Esophagus (tissue), 2 donors: ENCODE measurements at regions not wholly inside any gene's neighbourhood (a gene's known extent, or its start where the extent isn't known, plus 50 kb on each side); places are given as distances from the start of the nearest gene placed in this dataset.

Source experiments
- H3K27ac ChIP-seq, 2 donors: one replicate each; pipeline ENCODE4 v1.5.1; 2013; ENCODE audit warnings: low read depth in 2 of 2, mild to moderate bottlenecking in 2 of 2, inconsistent platforms in 1 of 2, low read length in 1 of 2, moderate library complexity in 1 of 2
- H3K27me3 ChIP-seq, 2 donors: one replicate each; pipeline ENCODE4 v1.6.1; 2013; ENCODE audit warnings: low read length in 2 of 2, control low read depth in 1 of 2, mild to moderate bottlenecking in 1 of 2; ENCODE audit not compliant: insufficient read depth in 2 of 2, control insufficient read depth in 1 of 2
- H3K36me3 ChIP-seq, 2 donors: one replicate each; pipeline ENCODE4 v1.6.1; 2013; ENCODE audit warnings: low read length in 1 of 2; ENCODE audit not compliant: control insufficient read depth in 2 of 2, insufficient read depth in 2 of 2
- H3K4me1 ChIP-seq, 2 donors: one replicate each; pipeline ENCODE4 v1.6.1; 2013; ENCODE audit warnings: low read length in 1 of 2; ENCODE audit not compliant: control insufficient read depth in 2 of 2, insufficient read depth in 2 of 2
- H3K4me3 ChIP-seq, 2 donors: one replicate each; pipeline ENCODE4 v1.5.1; 2013; ENCODE audit warnings: low read length in 2 of 2, mild to moderate bottlenecking in 2 of 2, low read depth in 1 of 2, moderate library complexity in 1 of 2
- H3K9me3 ChIP-seq, 2 donors: one replicate each; pipeline ENCODE4 v1.6.1; 2013; ENCODE audit warnings: mild to moderate bottlenecking in 2 of 2, low read depth in 1 of 2, low read length in 1 of 2, moderate library complexity in 1 of 2; ENCODE audit not compliant: control insufficient read depth in 2 of 2, insufficient read depth in 1 of 2
- WGBS, 2 donors: extraction: QIAGEN DNeasy Blood & Tissue Kit; methylation state at CpG; one replicate each; pipeline ENCODE4 v1.1.7; 2013; 5-methylcytosine and 5-hydroxymethylcytosine counted together
- donor health status: healthy with polysubstance abuse.
- donor health status: Bipolar disorder and iron deficiency.

DNA sequence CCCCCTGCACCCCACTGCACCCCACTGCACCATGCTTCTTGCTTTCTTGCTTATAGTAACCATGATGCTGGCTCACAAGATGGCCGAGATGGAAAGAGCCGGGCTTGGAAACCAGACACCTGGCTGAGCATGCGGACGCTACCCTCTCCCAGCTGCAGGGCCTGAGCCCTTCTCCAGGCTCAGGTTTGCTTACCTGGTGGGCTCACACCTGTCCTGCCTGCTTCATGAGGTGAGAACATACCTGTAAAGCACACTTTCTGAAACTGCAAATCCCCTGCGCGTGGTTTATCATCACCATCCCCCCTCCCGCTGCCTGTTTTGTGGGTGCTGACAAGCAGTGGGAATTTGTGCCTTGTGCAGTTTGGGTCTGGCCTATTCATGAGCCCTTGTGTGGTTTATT, 302.7 kb downstream of the GLRX3 start:
- Histone ChIP-seq H3K4me3 (no peak overlapping the region), H3K4me1 (no peaks in the 10 kb centered on the region), H3K27me3 (no peaks in the 10 kb centered on the region), H3K36me3 (no peaks in the 10 kb centered on the region), H3K27ac (no peak overlapping the region), H3K9me3 (peaks cover 3 to 11% of the 10 kb centered on the region in 2 donors)
- 75 to 86% methylated on average over 7 of the region's 7 CpGs for WGBS, 2 donors

- Histone ChIP-seq H3K27me3 (no peaks in the 10 kb centered on the region), H3K27ac (no peak overlapping the region), H3K36me3 (no peaks in the 10 kb centered on the region), H3K9me3 (peaks cover 3 to 11% of the 10 kb centered on the region in 2 donors), H3K4me1 (no peaks in the 10 kb centered on the region), H3K4me3 (no peak overlapping the region)
- WGBS, 2 donors, result 60 to 76% methylated on average over 6 of the region's 6 CpGs
Observed at GRCh38 chr10:130439766-130440165, 303.6 kb downstream of the GLRX3 start.

- no peak overlapping the region for H3K27ac ChIP-seq
- H3K36me3 ChIP-seq, result no peaks in the 10 kb centered on the region
- 86 to 89% methylated on average over 5 of the region's 5 CpGs for WGBS, 2 donors
- peaks cover 3 to 11% of the 10 kb centered on the region in 2 donors for H3K9me3 ChIP-seq
- no peaks in the 10 kb centered on the region for H3K4me1 ChIP-seq
- H3K27me3 ChIP-seq, result no peaks in the 10 kb centered on the region
- no peak overlapping the region for H3K4me3 ChIP-seq
Observed at GRCh38 chr10:130440494-130440893, 304.3 kb downstream of the GLRX3 start.

DNA sequence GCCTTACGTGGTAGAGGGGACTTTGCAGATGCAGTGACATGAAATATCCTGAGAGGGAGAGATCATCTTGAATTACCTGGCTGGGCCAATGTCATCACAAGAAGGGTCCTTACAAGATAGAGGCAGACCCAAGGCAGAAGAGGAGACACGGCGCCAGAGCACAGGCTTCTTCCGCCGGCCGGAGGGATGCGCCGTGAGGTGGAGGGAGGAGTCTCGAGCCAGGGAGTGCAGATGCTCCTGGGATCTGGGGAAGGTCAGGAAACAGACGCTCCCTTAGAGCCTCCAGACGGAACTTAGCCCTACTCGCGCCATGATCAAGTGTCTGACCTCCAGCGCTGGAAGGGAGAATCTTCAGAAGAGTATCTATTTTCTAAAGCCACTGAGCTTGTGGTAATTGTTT, 304.8 kb downstream of the GLRX3 start:
- Histone ChIP-seq H3K36me3 (no peaks in the 10 kb centered on the region), H3K9me3 (peaks cover 3 to 11% of the 10 kb centered on the region in 2 donors), H3K4me3 (no peak overlapping the region), H3K4me1 (no peaks in the 10 kb centered on the region), H3K27me3 (no peaks in the 10 kb centered on the region), H3K27ac (no peak overlapping the region)
- 85 to 92% methylated on average over 14 of the region's 14 CpGs for WGBS, 2 donors

- 69 to 73% methylated on average over 7 of the region's 7 CpGs for whole genome bisulfite sequencing, 2 donors
Observed at GRCh38 chr10:130443066-130443465, 306.9 kb downstream of the GLRX3 start.

GRCh38 chr10:130453036-130453720, 317.0 kb downstream of the GLRX3 start:
- H3K4me3 ChIP-seq, result no peak overlapping the region
- H3K27me3 ChIP-seq, result no peaks in the 10 kb centered on the region
- WGBS, 2 donors, result 90 to 92% methylated on average over 21 of the region's 21 CpGs
- peaks cover 0 to 13% of the 10 kb centered on the region in 2 donors for H3K9me3 ChIP-seq
- H3K36me3 ChIP-seq, result no peaks in the 10 kb centered on the region
- no peak overlapping the region for H3K27ac ChIP-seq
- no peaks in the 10 kb centered on the region for H3K4me1 ChIP-seq

More at GRCh38 chr10:130443066-130443465, 306.9 kb downstream of the GLRX3 start:
- Histone ChIP-seq H3K27me3 (no peaks in the 10 kb centered on the region), H3K4me1 (no peaks in the 10 kb centered on the region), H3K4me3 (no peak overlapping the region), H3K36me3 (no peaks in the 10 kb centered on the region), H3K27ac (no peak overlapping the region), H3K9me3 (peaks cover 3 to 11% of the 10 kb centered on the region in 2 donors)

DNA sequence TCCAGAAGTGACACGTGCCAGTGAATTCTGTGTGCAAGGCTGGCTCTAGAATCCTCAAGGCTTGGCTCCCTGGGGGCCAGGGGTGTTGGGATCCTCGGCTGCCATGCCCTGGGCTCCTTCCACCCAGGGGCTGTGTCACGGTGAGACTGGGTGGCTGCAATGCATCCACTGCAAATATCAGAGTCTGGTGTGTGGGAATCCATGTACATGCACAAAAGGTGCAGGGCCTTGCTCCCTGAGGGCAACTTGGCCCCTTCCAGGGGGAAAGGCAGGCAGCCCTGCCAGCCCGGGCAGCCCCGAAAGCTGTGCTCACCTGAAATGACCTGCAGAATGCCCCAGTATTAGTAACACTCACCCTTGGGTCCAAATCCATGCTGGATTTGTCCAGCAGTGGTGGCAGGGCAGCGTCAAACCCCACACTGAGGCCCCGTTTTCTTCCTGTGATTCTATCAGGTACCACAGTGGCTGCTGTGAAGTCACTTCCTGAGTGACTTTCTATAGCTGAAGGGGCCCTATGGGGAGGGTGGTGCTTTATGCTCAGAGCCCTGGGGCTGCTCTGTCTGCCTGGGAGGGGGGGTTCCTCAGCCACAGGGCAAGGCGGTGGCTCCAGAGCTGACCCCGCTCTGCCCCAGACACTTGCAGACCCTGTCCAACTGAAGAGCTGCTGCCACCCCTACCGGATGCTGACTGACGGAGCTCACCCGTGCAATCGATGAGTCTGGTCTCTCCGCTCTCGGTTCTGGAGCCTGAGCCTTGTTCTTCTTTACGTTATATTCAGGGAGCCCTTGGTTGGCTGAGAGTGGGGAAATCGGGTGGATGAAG, 317.7 kb downstream of the GLRX3 start:
- Histone ChIP-seq H3K4me1 (no peaks in the 10 kb centered on the region), H3K9me3 (peaks cover 0 to 13% of the 10 kb centered on the region in 2 donors), H3K4me3 (no peak overlapping the region), H3K27ac (no peak overlapping the region), H3K27me3 (no peaks in the 10 kb centered on the region), H3K36me3 (no peaks in the 10 kb centered on the region)
- 80 to 83% methylated on average over 17 of the region's 17 CpGs for WGBS, 2 donors

GRCh38 chr10:130454543-130455000, 318.4 kb downstream of the GLRX3 start:
- no peak overlapping the region for H3K4me3 ChIP-seq
- H3K36me3 ChIP-seq, result no peaks in the 10 kb centered on the region
- no peak overlapping the region for H3K27ac ChIP-seq
- WGBS, 2 donors, result 88 to 89% methylated on average over 7 of the region's 7 CpGs
- peaks cover 0 to 13% of the 10 kb centered on the region in 2 donors for H3K9me3 ChIP-seq
- no peaks in the 10 kb centered on the region for H3K4me1 ChIP-seq
- H3K27me3 ChIP-seq, result no peaks in the 10 kb centered on the region

DNA sequence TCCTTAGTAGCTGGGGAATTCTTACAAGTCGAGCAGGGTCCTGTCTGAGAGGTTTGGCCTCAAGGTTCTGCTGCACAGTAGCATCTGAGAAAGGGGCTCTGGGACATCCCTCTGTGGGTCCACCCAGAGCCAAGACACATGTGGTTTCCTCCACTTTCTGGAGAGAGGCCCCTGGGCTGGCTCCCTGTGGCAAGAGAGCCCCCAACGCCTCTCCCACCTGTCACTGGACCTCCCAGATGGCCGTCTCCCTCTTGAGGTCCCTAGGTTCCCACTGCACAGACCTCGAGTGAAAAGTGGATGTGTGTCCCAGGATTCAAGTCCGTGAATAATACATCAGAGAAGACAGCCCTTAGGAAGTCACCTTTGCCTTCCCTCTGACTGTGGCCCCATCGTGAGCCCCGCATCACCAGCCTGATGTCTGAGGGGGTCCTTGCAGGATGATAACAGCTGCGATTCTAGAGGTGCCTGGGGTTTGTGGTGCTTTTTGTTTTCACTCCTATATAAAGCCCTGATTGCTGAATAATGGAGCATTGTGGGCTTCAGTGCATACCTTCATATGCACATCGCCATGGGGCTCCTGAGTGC, 319.0 kb downstream of the GLRX3 start:
- 81 to 82% methylated on average over 9 of the region's 9 CpGs for WGBS, 2 donors

More for the DNA sequence above, 319.0 kb downstream of the GLRX3 start:
- H3K4me1 ChIP-seq, result no peaks in the 10 kb centered on the region
- H3K27me3 ChIP-seq, result no peaks in the 10 kb centered on the region
- no peak overlapping the region for H3K4me3 ChIP-seq
- H3K36me3 ChIP-seq, result no peaks in the 10 kb centered on the region
- H3K27ac ChIP-seq, result no peak overlapping the region
- peaks cover 0 to 13% of the 10 kb centered on the region in 2 donors for H3K9me3 ChIP-seq
